ENCODE measurements at regions not wholly inside any gene's neighbourhood (a gene's known extent, or its start where the extent isn't known, plus 50 kb on each side); places are given as distances from the start of the nearest gene placed in this dataset.

- Histone ChIP-seq H4K20me1 (ENCODE audit: insufficient read depth, low read length) (no peaks in the 10 kb centered on the region), H3K27ac (ENCODE audit: low read depth, low read length) (no peak overlapping the region), H3K4me2 (ENCODE audit: low read length) (no peak overlapping the region), H3K36me3 (ENCODE audit: insufficient read depth, low read length) (no peaks in the 10 kb centered on the region), H3K9ac (ENCODE audit: low read length) (no peak overlapping the region), H3K9me3 (ENCODE audit: insufficient read depth, low read depth, low read length) (no peaks in the 10 kb centered on the region), H3K79me2 (ENCODE audit: insufficient read depth, low read length) (no peaks in the 10 kb centered on the region), H3K4me1 (ENCODE audit: insufficient read depth, low read length) (no peaks in the 10 kb centered on the region), H3K27me3 (ENCODE audit: insufficient read depth, low read length) (no peaks in the 10 kb centered on the region), H2AFZ (ENCODE audit: low read depth, low read length) (no peak overlapping the region), H3K4me3 (ENCODE audit: insufficient read depth, low read depth, low read length) (no peak overlapping the region)
- Mint-ChIP-seq H3K27ac (ENCODE audit: unreplicated experiment) (no peak overlapping the region), H3K4me3 (ENCODE audit: unreplicated experiment) (no peak overlapping the region), H3K27me3 (ENCODE audit: low read depth, unreplicated experiment) (no peaks in the 10 kb centered on the region), H3K9me3 (ENCODE audit: unreplicated experiment) (peaks cover 3% of the 10 kb centered on the region), H3K36me3 (ENCODE audit: low read depth, unreplicated experiment) (no peaks in the 10 kb centered on the region), H3K4me1 (ENCODE audit: low read depth, unreplicated experiment) (peaks cover 7% of the 10 kb centered on the region)
- no peak for FAIRE-seq
- TF ChIP-seq CTCF (IDR thresholded peaks at IDR 0.05; ENCODE audit: insufficient read depth, low read depth, low read length), result no peak
- TF ChIP-seq EZH2 (IDR thresholded peaks at IDR 0.05; ENCODE audit: insufficient read depth, low read length), result no peak
- DNase-seq (ENCODE audit: low read depth), result no peak
Observed at GRCh38 chr11:110034806-110035205, 58.4 kb upstream of the ZC3H12C start.

- no peaks in the 10 kb centered on the region for H3K36me3 Mint-ChIP-seq (ENCODE audit: low read depth, unreplicated experiment)
- no peak overlapping the region for H3K4me3 Mint-ChIP-seq (ENCODE audit: unreplicated experiment)
- no peaks in the 10 kb centered on the region for H3K27me3 Mint-ChIP-seq (ENCODE audit: low read depth, unreplicated experiment)
- H3K27ac Mint-ChIP-seq (ENCODE audit: unreplicated experiment), result no peak overlapping the region
- peaks cover 3% of the 10 kb centered on the region for H3K9me3 Mint-ChIP-seq (ENCODE audit: unreplicated experiment)
- Histone ChIP-seq H3K4me2 (ENCODE audit: low read length) (no peak overlapping the region), H3K36me3 (ENCODE audit: insufficient read depth, low read length) (no peaks in the 10 kb centered on the region), H3K9ac (ENCODE audit: low read length) (no peak overlapping the region), H3K4me1 (ENCODE audit: insufficient read depth, low read length) (no peaks in the 10 kb centered on the region), H3K79me2 (ENCODE audit: insufficient read depth, low read length) (no peaks in the 10 kb centered on the region), H3K9me3 (ENCODE audit: insufficient read depth, low read depth, low read length) (no peaks in the 10 kb centered on the region), H3K27me3 (ENCODE audit: insufficient read depth, low read length) (no peaks in the 10 kb centered on the region), H3K27ac (ENCODE audit: low read depth, low read length) (no peak overlapping the region), H4K20me1 (ENCODE audit: insufficient read depth, low read length) (no peaks in the 10 kb centered on the region), H3K4me3 (ENCODE audit: insufficient read depth, low read depth, low read length) (no peak overlapping the region), H2AFZ (ENCODE audit: low read depth, low read length) (no peak overlapping the region)
- no peak for DNase-seq (ENCODE audit: low read depth)
- peaks cover 7% of the 10 kb centered on the region for H3K4me1 Mint-ChIP-seq (ENCODE audit: low read depth, unreplicated experiment)
- FAIRE-seq, result no peak
- no peak for TF ChIP-seq EZH2 (IDR thresholded peaks at IDR 0.05; ENCODE audit: insufficient read depth, low read length)
- no peak for TF ChIP-seq CTCF (IDR thresholded peaks at IDR 0.05; ENCODE audit: insufficient read depth, low read depth, low read length)
Observed at GRCh38 chr11:110035357-110035756, 57.8 kb upstream of the ZC3H12C start.

- no peaks in the 10 kb centered on the region for H3K27me3 ChIP-seq (ENCODE audit: insufficient read depth, low read length)
- H3K9ac ChIP-seq (ENCODE audit: low read length), result no peak overlapping the region
- Mint-ChIP-seq H3K27me3 (ENCODE audit: low read depth, unreplicated experiment) (no peaks in the 10 kb centered on the region), H3K9me3 (ENCODE audit: unreplicated experiment) (peaks cover 12% of the 10 kb centered on the region), H3K4me1 (ENCODE audit: low read depth, unreplicated experiment) (no peaks in the 10 kb centered on the region), H3K27ac (ENCODE audit: unreplicated experiment) (no peak overlapping the region), H3K4me3 (ENCODE audit: unreplicated experiment) (no peak overlapping the region), H3K36me3 (ENCODE audit: low read depth, unreplicated experiment) (no peaks in the 10 kb centered on the region)
- no peak overlapping the region for H2AFZ ChIP-seq (ENCODE audit: low read depth, low read length)
- H3K9me3 ChIP-seq (ENCODE audit: insufficient read depth, low read depth, low read length), result no peaks in the 10 kb centered on the region
- DNase-seq (ENCODE audit: low read depth), result no peak
- H3K4me2 ChIP-seq (ENCODE audit: low read length), result no peak overlapping the region
- no peak for TF ChIP-seq CTCF (IDR thresholded peaks at IDR 0.05; ENCODE audit: insufficient read depth, low read depth, low read length)
- TF ChIP-seq EZH2 (IDR thresholded peaks at IDR 0.05; ENCODE audit: insufficient read depth, low read length), result no peak
- H3K36me3 ChIP-seq (ENCODE audit: insufficient read depth, low read length), result no peaks in the 10 kb centered on the region
- no peak overlapping the region for H3K27ac ChIP-seq (ENCODE audit: low read depth, low read length)
- H4K20me1 ChIP-seq (ENCODE audit: insufficient read depth, low read length), result no peaks in the 10 kb centered on the region
- no peaks in the 10 kb centered on the region for H3K4me1 ChIP-seq (ENCODE audit: insufficient read depth, low read length)
- no peak overlapping the region for H3K4me3 ChIP-seq (ENCODE audit: insufficient read depth, low read depth, low read length)
- no peak for FAIRE-seq
- no peaks in the 10 kb centered on the region for H3K79me2 ChIP-seq (ENCODE audit: insufficient read depth, low read length)
Observed at GRCh38 chr11:110038201-110038600, 55.0 kb upstream of the ZC3H12C start.
